ENCODE measurements at regions not wholly inside any gene's neighbourhood (a gene's known extent, or its start where the extent isn't known, plus 50 kb on each side); places are given as distances from the start of the nearest gene placed in this dataset.

GRCh38 chr1:217214551-217214950 lies 416.3 kb downstream of the GPATCH2 start:
- Histone ChIP-seq H3K4ac (ENCODE audit: low read length) (no peak overlapping the region), H2BK5ac (ENCODE audit: low read length) (no peak overlapping the region), H3K27me3 (ENCODE audit: control insufficient read depth in 3 of 3, insufficient read depth in 3 of 3, low read depth in 1 of 3, low read length in 3 of 3) (no peaks in the 10 kb centered on the region), H3K18ac (ENCODE audit: low read length) (no peak overlapping the region), H2BK120ac (ENCODE audit: low read depth, low read length) (no peak overlapping the region), H2BK15ac (ENCODE audit: low read length) (no peak overlapping the region), H3K4me1 (ENCODE audit: control insufficient read depth in 2 of 2, insufficient read depth in 1 of 2, low read depth in 1 of 2, low read length in 2 of 2) (no peaks in the 10 kb centered on the region), H3K14ac (ENCODE audit: low read length) (no peak overlapping the region), H4K8ac (ENCODE audit: low read depth, low read length) (no peak overlapping the region), H3K9me3 (replicated peaks in 1 of 2; ENCODE audit: control insufficient read depth in 2 of 2, insufficient read depth in 1 of 2, low read depth in 1 of 2, low read length in 2 of 2) (no peaks in the 10 kb centered on the region), H4K91ac (ENCODE audit: low read depth, low read length, poor library complexity) (no peak overlapping the region), H3K36me3 (replicated peaks in 1 of 2; ENCODE audit: control insufficient read depth in 2 of 2, insufficient read depth in 2 of 2, low read length in 2 of 2) (no peaks in the 10 kb centered on the region), H2AFZ (ENCODE audit: low read length) (no peak overlapping the region), H3K27ac (replicated peaks; ENCODE audit: low read length) (no peak overlapping the region), H3K4me2 (ENCODE audit: insufficient read depth, low read length, poor library complexity, severe bottlenecking) (no peak overlapping the region), H3K4me3 (ENCODE audit: low read length in 2 of 2) (no peak overlapping the region), H3K79me1 (ENCODE audit: low read depth, low read length) (no peaks in the 10 kb centered on the region), H3K23ac (ENCODE audit: low read depth, low read length, poor library complexity) (no peak overlapping the region), H2BK12ac (ENCODE audit: low read length) (no peak overlapping the region), H3K9ac (ENCODE audit: low read depth, low read length, poor library complexity) (no peak overlapping the region), H2AK5ac (ENCODE audit: low read depth, low read length) (no peak overlapping the region)
- no peak for DNase-seq (ENCODE audit: low spot score)
- WGBS, 2 donors (ENCODE audit: extremely low coverage in 2 of 2, insufficient read length in 2 of 2, insufficient replicate concordance in 1 of 2): no CpG with 5 or more reads among the region's 3 CpGs

GRCh38 chr1:217211486-217211885 lies 419.4 kb downstream of the GPATCH2 start:
- H3K14ac ChIP-seq (ENCODE audit: low read length): no peak overlapping the region
- no peak overlapping the region for H3K27ac ChIP-seq (replicated peaks; ENCODE audit: low read length)
- WGBS, 2 donors (ENCODE audit: extremely low coverage in 2 of 2, insufficient read length in 2 of 2, insufficient replicate concordance in 1 of 2): no CpG with 5 or more reads among the region's 3 CpGs
- H3K4me2 ChIP-seq (ENCODE audit: insufficient read depth, low read length, poor library complexity, severe bottlenecking): no peak overlapping the region
- H3K4me1 ChIP-seq (ENCODE audit: control insufficient read depth in 2 of 2, insufficient read depth in 1 of 2, low read depth in 1 of 2, low read length in 2 of 2): no peaks in the 10 kb centered on the region
- no peak for DNase-seq (ENCODE audit: low spot score)
- H2AK5ac ChIP-seq (ENCODE audit: low read depth, low read length): no peak overlapping the region
- H2BK12ac ChIP-seq (ENCODE audit: low read length): no peak overlapping the region
- no peak overlapping the region for H4K8ac ChIP-seq (ENCODE audit: low read depth, low read length)
- H3K27me3 ChIP-seq (ENCODE audit: control insufficient read depth in 3 of 3, insufficient read depth in 3 of 3, low read depth in 1 of 3, low read length in 3 of 3): no peaks in the 10 kb centered on the region
- H3K9ac ChIP-seq (ENCODE audit: low read depth, low read length, poor library complexity): no peak overlapping the region
- no peaks in the 10 kb centered on the region for H3K36me3 ChIP-seq (replicated peaks in 1 of 2; ENCODE audit: control insufficient read depth in 2 of 2, insufficient read depth in 2 of 2, low read length in 2 of 2)
- H3K79me1 ChIP-seq (ENCODE audit: low read depth, low read length): no peaks in the 10 kb centered on the region
- H3K18ac ChIP-seq (ENCODE audit: low read length): no peak overlapping the region
- H4K91ac ChIP-seq (ENCODE audit: low read depth, low read length, poor library complexity): no peak overlapping the region
- H3K23ac ChIP-seq (ENCODE audit: low read depth, low read length, poor library complexity): no peak overlapping the region
- no peak overlapping the region for H3K4me3 ChIP-seq (ENCODE audit: low read length in 2 of 2)
- no peak overlapping the region for H2BK120ac ChIP-seq (ENCODE audit: low read depth, low read length)
- no peak overlapping the region for H2BK15ac ChIP-seq (ENCODE audit: low read length)
- H2BK5ac ChIP-seq (ENCODE audit: low read length): no peak overlapping the region
- H3K9me3 ChIP-seq (replicated peaks in 1 of 2; ENCODE audit: control insufficient read depth in 2 of 2, insufficient read depth in 1 of 2, low read depth in 1 of 2, low read length in 2 of 2): no peaks in the 10 kb centered on the region
- H3K4ac ChIP-seq (ENCODE audit: low read length): no peak overlapping the region
- H2AFZ ChIP-seq (ENCODE audit: low read length): no peak overlapping the region

GRCh38 chr1:217205578-217205977 lies 425.3 kb downstream of the GPATCH2 start:
- Histone ChIP-seq H2BK15ac (ENCODE audit: low read length) (no peak overlapping the region), H3K79me1 (ENCODE audit: low read depth, low read length) (no peaks in the 10 kb centered on the region), H3K9me3 (replicated peaks in 1 of 2; ENCODE audit: control insufficient read depth in 2 of 2, insufficient read depth in 1 of 2, low read depth in 1 of 2, low read length in 2 of 2) (no peaks in the 10 kb centered on the region), H3K4me2 (ENCODE audit: insufficient read depth, low read length, poor library complexity, severe bottlenecking) (no peak overlapping the region), H3K4me1 (ENCODE audit: control insufficient read depth in 2 of 2, insufficient read depth in 1 of 2, low read depth in 1 of 2, low read length in 2 of 2) (no peaks in the 10 kb centered on the region), H3K23ac (ENCODE audit: low read depth, low read length, poor library complexity) (no peak overlapping the region), H3K18ac (ENCODE audit: low read length) (no peak overlapping the region), H3K27me3 (ENCODE audit: control insufficient read depth in 3 of 3, insufficient read depth in 3 of 3, low read depth in 1 of 3, low read length in 3 of 3) (no peaks in the 10 kb centered on the region), H3K36me3 (replicated peaks in 1 of 2; ENCODE audit: control insufficient read depth in 2 of 2, insufficient read depth in 2 of 2, low read length in 2 of 2) (no peaks in the 10 kb centered on the region), H4K8ac (ENCODE audit: low read depth, low read length) (no peak overlapping the region), H3K4me3 (ENCODE audit: low read length in 2 of 2) (no peak overlapping the region), H4K91ac (ENCODE audit: low read depth, low read length, poor library complexity) (no peak overlapping the region), H2BK12ac (ENCODE audit: low read length) (no peak overlapping the region), H3K27ac (replicated peaks; ENCODE audit: low read length) (no peak overlapping the region), H3K14ac (ENCODE audit: low read length) (no peak overlapping the region), H2AK5ac (ENCODE audit: low read depth, low read length) (no peak overlapping the region), H3K4ac (ENCODE audit: low read length) (no peak overlapping the region), H3K9ac (ENCODE audit: low read depth, low read length, poor library complexity) (no peak overlapping the region), H2BK5ac (ENCODE audit: low read length) (no peak overlapping the region), H2AFZ (ENCODE audit: low read length) (no peak overlapping the region), H2BK120ac (ENCODE audit: low read depth, low read length) (no peak overlapping the region)
- DNase-seq (ENCODE audit: low spot score): no peak
- WGBS, 2 donors (ENCODE audit: extremely low coverage in 2 of 2, insufficient read length in 2 of 2, insufficient replicate concordance in 1 of 2): no CpG with 5 or more reads among the region's 4 CpGs

- H3K27ac ChIP-seq (replicated peaks; ENCODE audit: low read length): no peak overlapping the region
- H4K91ac ChIP-seq (ENCODE audit: low read depth, low read length, poor library complexity): no peak overlapping the region
- H4K8ac ChIP-seq (ENCODE audit: low read depth, low read length): no peak overlapping the region
- no peak overlapping the region for H2BK15ac ChIP-seq (ENCODE audit: low read length)
- no peaks in the 10 kb centered on the region for H3K9me3 ChIP-seq (replicated peaks in 1 of 2; ENCODE audit: control insufficient read depth in 2 of 2, insufficient read depth in 1 of 2, low read depth in 1 of 2, low read length in 2 of 2)
- no peak overlapping the region for H3K9ac ChIP-seq (ENCODE audit: low read depth, low read length, poor library complexity)
- no peak for DNase-seq (ENCODE audit: low spot score)
- H3K79me1 ChIP-seq (ENCODE audit: low read depth, low read length): no peaks in the 10 kb centered on the region
- no peak overlapping the region for H3K4me2 ChIP-seq (ENCODE audit: insufficient read depth, low read length, poor library complexity, severe bottlenecking)
- no peak overlapping the region for H3K14ac ChIP-seq (ENCODE audit: low read length)
- no peak overlapping the region for H2BK12ac ChIP-seq (ENCODE audit: low read length)
- WGBS, 2 donors (ENCODE audit: extremely low coverage in 2 of 2, insufficient read length in 2 of 2, insufficient replicate concordance in 1 of 2): no CpG with 5 or more reads among the region's 1 CpG
- H2AFZ ChIP-seq (ENCODE audit: low read length): no peak overlapping the region
- no peaks in the 10 kb centered on the region for H3K27me3 ChIP-seq (ENCODE audit: control insufficient read depth in 3 of 3, insufficient read depth in 3 of 3, low read depth in 1 of 3, low read length in 3 of 3)
- H2BK120ac ChIP-seq (ENCODE audit: low read depth, low read length): no peak overlapping the region
- no peak overlapping the region for H3K18ac ChIP-seq (ENCODE audit: low read length)
- no peak overlapping the region for H2AK5ac ChIP-seq (ENCODE audit: low read depth, low read length)
- H3K36me3 ChIP-seq (replicated peaks in 1 of 2; ENCODE audit: control insufficient read depth in 2 of 2, insufficient read depth in 2 of 2, low read length in 2 of 2): no peaks in the 10 kb centered on the region
- H3K23ac ChIP-seq (ENCODE audit: low read depth, low read length, poor library complexity): no peak overlapping the region
- no peak overlapping the region for H3K4ac ChIP-seq (ENCODE audit: low read length)
- H2BK5ac ChIP-seq (ENCODE audit: low read length): no peak overlapping the region
- no peaks in the 10 kb centered on the region for H3K4me1 ChIP-seq (ENCODE audit: control insufficient read depth in 2 of 2, insufficient read depth in 1 of 2, low read depth in 1 of 2, low read length in 2 of 2)
- no peak overlapping the region for H3K4me3 ChIP-seq (ENCODE audit: low read length in 2 of 2)
These were observed 434.3 kb downstream of the GPATCH2 start for GRCh38 chr1:217196616-217197015.

Measured in neuronal stem cell (in vitro differentiated cells).